HS-5 (cell line): ENCODE measurements at regions not wholly inside any gene's neighbourhood (a gene's known extent, or its start where the extent isn't known, plus 50 kb on each side); places are given as distances from the start of the nearest gene placed in this dataset.
"Not testable (repeated sequence)": the region's sequence is repeated elsewhere in the genome, so short reads cannot be mapped to it uniquely, and the experiment has no call there.

Source experiments
- DNase-seq: peaks from one replicate; pipeline ENCODE4 v3.0.0-alpha.2; 2012; ENCODE audit warnings: low read depth

DNA sequence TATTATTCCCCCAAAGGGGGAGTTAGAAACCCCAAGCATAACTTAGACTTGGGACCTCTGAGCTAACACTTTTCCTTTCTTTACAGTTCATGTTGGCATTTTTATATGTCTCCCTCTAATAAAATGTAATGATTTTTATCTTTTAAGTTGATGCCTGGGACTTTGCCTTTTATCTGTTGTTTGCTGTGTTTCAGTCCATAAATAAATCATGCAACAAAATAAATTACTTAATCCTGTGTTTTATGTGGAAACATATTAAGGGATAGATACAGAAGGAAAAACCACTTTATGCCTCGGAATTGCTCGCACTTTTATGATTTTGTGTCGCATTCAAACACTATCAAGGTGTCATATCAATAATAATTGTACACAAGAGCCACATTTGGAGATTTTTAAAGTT, 93.7 kb upstream of the TBC1D5 start:
- DNase-seq, result no peak

DNA sequence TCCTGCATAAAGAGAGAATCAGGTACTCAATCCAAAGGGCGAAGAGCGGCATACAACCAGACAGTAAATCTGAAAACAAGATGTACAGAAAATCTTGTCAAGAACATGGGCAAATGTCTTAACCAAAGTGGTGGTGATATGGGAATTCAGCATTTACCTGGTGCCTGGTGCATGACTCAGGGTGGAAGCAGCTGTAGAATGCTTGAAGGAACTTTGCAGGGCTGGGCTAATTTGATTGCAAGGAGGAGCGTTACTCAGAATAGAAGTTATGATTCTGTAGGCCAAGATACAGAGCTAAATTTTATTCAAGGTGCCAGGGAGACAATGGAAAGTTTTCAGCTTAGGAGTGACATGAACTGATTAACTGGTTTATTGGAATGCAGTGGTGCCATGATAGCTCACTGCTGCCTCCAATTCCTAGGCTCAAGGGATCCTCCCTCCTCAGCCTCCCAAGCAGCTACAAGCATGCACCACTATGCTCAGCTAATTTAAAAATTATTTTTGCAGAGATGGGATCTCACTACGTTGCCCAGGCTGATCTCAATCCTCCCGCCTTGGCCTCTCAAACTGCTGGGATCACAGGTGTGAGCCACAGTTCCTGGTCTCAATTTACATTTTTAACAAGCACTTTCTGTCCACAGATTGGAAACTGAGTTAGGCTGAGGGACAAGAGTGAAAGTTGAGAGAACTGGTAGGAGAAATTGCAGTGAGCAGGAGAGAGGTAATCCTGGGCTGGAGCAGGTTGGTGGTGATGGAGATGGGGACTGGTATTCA, 91.5 kb upstream of the TBC1D5 start:
- no peak for DNase-seq

DNA sequence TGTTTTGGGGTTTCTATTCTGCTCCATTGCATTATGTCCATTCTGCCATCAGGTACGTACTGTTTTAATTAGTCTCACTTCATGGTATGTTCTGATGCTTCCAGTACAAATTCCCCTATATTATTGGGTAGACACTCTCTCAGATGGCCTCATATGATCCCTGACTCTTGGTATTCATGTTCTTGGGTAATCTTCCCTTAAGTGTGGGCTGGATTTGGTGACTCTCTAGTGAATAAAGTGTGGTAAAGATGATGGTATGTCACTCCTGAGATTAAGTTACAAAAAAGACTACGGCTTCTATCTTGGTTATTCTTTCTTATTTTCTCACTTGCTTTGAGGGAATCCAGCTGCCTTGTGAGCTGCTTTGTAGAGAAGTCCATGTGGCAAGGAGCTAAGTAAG, 89.6 kb upstream of the TBC1D5 start:
- DNase-seq, result no peak

DNA sequence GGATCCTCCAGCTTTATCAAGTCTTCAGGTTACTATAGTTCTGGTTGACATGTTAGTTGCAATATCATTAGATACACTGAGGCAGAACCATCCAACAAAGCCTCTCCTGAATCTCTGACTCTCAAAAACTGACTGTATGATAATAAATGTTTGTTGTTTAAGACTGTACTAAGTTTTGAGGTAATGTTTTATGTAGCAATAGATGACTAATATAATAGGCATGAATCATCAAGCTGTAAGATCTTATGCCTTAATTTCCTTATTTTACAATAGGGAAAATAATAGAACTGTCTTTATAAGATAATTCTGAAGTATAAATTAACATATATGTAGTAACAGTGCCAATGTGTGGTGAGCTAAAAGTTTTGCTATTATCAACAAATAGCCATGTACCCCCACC, 88.9 kb upstream of the TBC1D5 start:
- DNase-seq, result no peak

DNA sequence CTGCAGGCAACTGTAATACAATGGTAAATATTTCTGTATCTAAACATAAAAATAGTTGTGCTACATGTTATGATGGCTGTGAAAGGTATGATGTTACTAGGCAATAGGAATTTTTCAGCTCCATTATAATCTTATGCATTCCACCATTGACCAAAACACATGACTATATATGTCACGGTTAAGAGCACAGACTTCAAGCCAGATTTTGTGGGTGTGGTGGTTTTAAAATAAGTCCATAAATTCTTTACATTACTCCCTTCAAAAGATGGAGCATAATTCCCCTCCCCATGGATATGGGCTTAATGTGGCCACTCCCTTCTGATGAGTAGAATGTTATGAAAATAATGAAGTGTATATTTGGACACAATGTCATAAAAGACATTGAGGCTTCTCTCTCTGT, 88.4 kb upstream of the TBC1D5 start:
- DNase-seq, result no peak

DNA sequence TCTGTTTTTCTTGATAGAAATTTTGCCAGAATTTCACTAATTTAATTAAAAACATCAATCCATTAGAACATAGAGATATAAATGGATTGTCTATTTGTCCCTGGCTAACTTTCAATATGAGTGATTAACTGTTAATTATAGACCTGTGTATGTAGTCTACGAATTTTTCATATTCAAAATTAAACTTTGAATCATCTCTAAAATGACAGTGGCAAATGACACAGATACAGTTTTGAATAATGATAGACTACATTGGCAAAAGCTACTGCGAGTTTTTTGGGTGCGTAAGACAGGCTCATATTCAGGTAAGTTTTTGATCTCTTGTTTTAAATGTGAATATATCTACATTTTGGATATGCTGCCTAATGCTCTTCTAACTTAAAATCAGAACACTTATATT, 86.0 kb upstream of the TBC1D5 start:
- DNase-seq, result no peak

DNA sequence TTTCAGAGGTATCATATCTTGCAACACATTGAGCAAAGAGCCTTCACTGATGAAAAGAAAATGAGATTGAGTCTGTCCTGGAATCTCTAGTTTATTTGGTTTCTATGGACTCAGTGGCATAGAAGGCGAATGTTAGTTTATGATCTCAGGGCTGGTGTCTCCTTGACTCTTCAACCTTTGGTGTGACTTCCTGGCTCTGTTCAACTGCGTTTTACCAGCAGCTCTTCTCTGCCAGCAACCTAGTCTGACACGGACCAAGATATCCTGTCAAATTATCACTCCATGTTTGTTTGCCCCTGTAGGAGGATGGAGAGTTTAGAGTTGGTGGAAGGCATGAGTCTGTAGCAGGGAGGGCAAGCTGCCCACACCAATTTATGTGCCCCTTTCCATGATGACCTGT, 82.9 kb upstream of the TBC1D5 start:
- DNase-seq, result no peak

DNA sequence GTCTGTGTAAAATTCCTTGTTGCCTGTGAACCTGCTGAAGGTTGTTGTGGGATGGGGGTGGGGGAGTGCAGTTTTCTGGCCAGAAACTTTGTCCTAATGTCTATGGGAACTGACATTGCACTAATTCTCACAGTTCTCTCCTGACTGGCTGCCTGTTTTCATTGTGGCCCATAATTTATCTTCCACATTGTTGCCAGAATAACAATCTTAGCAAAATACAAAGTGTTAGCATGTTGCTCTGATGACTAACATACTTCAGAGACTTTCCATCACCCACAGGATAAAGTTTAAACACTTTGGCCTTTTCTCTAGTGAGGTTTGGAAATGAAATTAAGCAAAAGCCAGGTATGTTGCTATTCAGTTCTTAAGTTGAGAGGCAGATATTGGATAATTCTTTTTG, 81.4 kb upstream of the TBC1D5 start:
- DNase-seq, result no peak

DNA sequence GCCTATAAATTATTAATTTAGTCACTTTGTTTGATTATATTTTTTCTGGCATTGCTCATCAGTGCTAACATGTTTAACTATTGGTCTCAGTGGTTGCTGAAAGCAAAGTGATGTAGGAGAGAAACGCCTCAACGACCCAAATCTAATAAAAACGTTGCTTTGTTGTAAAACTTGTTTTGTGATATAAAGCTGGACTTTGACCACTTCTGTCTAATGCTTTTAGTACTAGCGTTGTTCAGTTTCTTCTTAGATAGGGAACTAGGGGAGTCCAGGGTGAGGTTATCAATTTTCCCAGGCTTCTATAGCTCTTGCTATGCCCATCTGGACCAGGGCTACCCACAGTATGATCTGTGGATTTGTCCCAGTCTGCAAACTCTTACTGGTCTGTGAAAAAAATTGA, 80.6 kb upstream of the TBC1D5 start:
- no peak for DNase-seq

DNA sequence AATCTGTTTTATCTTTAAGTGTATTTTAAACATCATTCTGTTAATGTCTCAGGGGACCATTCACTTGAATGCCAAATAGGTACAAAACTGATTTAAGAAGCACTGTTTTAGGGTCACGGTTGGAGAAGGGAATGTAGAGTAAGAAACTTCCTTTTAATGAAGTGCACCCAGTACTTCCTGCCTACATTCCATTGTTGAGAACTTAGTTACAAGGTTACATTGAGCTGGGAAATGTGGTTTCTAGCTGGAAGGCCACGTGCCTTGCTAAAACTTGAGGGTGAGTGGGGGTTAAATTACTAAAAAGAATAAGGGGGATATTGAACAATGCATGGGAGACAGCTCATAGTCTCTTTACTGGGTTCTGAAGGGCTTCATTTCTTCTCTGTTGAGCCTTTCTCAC, 78.3 kb upstream of the TBC1D5 start:
- no peak for DNase-seq

DNA sequence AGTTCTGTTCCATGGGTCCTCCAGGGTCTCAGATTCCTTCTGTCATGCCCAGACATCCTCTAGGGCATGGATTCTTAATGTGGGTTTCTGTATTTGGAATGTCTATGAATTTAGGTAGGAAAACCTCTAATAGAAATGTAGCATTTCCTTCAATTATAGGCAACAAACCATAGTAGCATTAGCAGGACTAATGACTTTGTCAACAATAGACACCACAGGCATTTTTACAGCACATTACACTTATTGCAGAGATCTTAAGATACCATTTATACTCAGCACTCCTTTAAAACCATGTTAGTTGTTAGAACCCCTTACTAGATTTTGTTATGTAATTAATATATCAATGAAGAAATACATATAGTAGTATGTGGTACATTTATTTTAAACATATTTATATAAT, 77.8 kb upstream of the TBC1D5 start:
- DNase-seq, result no peak

DNA sequence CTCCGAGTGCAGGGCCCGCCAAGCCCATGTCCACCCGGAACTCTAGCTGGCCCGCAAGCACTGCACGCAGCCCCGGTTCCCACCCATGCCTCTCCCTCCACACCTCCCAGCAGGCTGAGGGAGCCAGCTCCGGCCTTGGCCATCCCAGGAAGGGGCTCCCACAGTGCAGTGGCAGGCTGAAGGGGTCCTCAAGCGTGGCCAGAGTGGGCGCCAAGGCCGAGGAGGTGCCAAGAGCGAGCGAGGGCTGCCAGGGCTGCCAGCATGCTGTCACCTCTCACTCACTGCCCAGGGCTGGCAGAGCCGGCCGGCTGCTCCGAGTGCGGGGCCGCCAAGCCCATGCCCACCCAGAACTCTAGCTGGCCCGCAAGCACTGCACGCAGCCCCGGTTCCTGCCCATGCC, 75.5 kb upstream of the TBC1D5 start:
- not testable (repeated sequence) for DNase-seq

DNA sequence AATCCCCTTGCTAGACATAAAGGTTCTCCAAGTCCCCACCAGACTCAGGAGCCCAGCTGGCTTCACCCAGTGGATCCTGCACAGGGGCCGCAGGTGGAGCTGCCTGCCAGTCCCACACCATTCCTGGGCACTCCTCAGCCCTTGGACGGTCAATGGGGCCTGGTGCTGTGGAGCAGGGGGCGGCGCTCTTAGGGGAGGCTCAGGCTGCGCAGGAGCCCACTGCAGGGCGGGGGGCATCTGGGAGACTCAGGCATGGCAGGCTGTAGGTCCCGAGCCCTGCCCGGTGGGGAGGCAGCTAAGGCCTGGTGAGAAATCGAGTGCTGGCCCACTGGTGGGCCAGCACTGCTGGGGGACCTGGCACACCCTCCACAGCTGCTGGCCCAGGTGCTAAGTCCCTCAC, 75.1 kb upstream of the TBC1D5 start:
- DNase-seq, result no peak

DNA sequence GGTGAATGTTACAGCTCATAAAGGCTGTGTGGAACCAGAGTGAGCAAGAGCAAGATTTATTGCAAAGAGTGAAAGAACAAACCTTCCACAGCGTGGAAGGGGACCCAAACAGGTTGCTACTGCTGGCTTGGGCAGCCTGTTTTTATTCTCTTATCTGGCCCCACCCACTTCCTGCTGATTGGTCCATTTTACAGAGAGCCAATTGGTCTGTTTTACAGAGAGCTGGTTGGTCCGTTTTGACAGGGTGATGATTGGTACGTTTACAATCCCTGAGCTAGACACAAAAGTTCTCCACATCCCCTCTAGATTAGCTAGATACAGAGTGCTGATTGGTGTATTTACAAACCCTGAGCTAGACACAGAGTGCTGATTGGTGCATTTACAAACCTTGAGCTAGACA, 74.4 kb upstream of the TBC1D5 start:
- DNase-seq, result not testable (repeated sequence)

DNA sequence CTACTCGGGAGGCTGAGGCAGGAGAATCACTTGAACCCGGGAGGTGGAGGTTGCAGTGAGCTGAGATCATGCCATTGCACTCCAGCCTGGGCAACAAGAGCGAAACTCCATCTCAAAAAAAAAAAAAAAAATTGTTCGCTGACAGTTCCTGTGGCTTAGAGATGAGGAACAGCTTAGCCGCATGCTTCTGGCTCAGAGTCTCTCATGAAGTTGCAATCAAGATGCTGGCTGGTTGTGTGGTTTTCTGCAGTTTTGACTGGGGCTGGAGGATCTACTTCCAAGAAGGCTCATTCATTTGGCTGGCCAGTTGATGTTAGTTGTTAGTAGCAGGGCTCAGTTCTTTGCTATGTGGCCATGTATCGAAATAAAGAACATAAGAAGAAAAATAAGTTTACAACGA, 69.9 kb upstream of the TBC1D5 start:
- not testable (repeated sequence) for DNase-seq

DNA sequence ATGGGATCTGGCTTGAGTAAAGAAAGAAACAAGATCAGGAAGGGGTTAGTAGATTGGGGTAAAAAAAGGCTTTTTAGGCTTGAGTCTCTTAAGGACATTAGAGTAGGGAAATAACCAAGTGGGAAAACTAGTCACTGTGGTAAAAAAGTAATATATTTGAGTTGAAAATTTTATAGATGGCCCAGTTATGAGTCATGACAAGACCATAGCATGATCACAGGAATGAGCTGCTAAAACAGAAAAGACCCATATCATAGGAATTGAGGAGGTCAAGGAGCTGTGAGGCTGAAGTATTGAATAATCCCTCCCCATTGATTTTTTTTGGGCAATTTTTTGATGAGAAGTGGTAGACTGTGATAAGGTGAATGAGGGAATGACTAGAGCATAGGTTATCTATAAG, 69.2 kb upstream of the TBC1D5 start:
- no peak for DNase-seq

DNA sequence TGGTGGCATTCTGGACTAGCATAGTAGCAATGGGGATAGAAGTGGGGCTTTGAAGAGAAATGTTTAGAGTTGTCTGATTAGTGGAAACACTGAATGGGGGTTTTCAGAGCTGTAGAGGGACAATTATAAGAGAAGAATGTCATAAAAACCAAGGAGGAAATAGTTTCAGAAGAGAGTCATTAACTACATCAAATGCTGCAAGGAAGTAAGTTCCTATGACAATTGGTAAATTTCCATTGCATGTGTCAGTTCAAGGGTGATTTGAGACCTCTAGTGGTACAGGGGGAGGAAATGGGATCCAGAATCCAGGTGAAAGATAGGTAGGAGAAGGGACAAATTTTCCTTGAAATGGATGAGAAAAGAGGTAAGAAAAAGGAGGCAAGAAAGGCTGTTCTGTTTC, 68.3 kb upstream of the TBC1D5 start:
- no peak for DNase-seq

DNA sequence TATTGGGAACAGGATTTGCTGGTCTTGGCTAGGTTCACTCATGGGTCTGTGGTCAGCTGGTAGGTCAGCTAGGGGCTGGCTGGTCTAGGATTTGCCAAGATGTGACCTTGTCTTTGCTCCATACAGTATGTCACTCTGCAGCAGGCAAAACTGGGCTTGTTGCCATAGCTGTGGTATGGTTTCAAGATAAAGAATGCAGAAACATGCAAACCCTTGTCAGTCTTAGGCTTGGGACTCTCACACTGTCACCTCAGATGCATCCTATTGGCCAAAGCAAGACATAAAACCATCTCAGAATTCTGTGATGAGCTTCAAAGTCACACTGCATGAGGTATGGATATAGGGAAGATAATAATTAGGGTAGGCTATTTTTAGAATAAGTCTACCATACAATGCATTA, 66.6 kb upstream of the TBC1D5 start:
- no peak for DNase-seq

DNA sequence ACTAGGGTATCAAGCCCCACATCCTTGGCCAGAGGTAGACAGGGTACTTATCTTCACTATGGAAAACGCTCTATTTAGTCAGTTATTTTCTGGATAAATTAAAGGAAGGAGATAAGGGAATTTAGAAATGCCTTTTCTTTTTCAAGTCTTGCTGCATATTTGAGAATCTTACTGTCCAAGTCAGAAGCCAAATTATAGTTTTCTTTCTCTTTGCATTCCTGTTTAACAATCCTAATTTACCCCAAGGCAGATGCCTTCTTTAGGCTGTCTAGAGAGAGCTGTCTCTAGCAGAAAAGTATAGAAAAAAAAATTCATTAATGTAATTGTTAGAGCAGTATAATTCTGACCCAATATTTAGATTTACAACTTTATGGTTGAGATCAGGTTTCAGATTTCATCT, 64.4 kb upstream of the TBC1D5 start:
- DNase-seq, result no peak

DNA sequence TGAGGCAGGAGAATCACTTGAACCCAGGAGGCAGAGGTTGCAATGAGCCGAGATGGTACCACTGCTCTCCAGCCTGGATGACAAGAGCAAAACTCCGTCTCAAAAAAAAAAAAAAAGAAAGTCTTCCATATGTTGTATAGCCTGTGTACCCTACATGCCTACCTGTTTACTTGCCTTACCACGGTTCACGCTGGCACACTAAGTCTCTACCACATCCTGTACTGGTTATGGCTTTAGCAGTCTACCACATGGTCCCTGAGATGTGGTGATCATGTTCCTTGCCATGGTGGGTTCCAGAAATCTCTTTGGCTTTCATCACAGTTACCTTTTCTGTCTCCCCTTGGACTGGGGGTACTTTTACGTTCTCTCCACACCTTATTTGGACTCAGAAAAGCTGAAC, 63.8 kb upstream of the TBC1D5 start:
- DNase-seq, result no peak

DNA sequence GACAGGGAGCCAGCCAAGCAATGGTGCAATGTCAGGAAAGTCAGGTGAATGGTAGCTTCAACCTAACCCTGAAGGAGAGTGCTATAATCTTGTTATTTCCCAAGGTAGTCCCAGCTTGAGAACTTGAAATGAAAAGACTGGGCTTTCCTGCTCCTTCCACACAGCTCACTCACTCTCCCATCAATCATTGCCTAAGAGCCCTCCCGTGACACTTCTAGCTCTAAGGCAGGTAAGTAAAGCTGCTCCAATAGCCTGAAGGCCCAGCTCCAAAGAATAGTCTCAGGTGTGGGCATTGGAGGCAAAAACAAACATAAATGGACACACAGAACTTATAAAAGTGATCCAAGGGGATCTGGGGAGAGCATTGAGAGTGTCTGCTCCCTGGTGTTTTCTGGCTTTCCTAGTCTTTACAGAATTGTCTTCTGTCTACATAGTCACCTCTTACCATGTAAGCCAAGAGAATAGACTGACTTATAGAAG, 63.1 kb upstream of the TBC1D5 start:
- DNase-seq, result no peak

DNA sequence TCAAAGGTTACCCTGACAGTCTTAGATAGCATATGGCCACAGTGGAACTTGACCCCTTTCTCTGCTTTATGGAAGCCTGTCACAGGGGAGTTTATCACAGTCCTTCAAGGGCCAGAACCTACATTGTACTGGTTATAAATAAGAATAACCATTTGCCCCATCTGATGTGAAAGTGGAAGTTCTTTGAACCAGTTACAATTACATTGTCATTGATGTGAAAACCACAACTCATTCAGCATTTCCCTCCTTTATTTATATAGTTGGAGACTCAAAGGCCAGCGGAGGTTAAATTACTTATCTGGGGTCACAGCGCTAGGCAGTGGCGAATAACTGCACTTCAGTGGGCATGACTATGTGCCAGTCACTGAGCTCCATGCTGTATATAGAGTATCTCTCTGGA, 60.5 kb upstream of the TBC1D5 start:
- DNase-seq, result no peak

DNA sequence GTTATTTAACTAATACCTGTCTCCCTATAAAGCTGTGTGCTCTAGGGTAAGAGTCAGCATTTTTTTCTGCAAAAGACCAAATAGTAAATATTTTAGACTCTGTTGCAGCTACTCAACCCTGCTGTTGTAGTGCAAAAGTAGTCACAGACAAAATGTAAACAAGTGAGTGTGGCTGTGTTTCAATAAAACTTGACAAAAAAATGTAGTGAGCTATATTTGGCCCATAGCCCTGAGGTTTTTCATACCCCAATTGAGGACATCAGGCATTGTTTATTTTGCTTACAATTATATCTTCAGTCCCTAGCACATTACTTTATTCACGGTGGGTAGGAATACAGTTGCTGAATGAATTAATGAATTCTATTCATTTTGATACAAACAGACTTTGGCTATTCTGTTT, 58.7 kb upstream of the TBC1D5 start:
- DNase-seq, result no peak

DNA sequence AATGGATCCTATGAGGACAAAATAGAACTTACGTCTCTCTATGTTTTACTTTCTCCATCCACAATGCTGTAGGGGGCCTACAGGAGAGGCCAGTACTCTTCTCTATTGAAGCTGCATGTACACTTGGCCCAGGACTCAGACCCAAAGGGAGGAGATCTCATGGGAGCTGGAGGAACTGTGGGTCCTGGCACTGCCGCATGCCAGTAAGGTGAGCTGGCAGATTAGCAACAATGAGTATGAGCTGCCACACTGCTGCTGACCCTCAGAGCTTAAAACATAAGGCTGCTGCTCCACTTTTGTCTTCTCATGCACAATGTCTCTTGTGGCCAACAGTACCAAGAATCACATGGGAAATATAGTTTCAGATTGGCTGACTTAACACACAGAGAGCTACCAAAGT, 57.8 kb upstream of the TBC1D5 start:
- no peak for DNase-seq

DNA sequence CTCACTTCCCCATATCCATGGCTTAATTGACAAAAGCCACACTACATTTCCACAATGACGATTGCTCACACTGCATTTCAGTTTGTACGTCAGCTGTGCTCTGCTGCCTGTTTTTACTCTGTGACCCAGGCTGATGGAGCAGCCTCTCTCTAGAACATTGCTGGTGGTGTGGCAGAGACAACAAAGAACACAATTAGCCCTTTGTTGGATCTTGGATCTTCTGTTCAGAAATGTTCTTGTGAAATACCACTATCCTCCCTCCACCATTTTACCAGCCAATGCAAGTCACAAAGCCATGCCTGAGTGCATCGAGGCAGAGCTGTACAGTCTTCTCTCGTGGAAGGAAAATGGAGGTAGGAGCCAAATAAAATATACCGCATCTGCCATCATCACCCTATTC, 56.9 kb upstream of the TBC1D5 start:
- no peak for DNase-seq
